ENCODE measurements at regions not wholly inside any gene's neighbourhood (a gene's known extent, or its start where the extent isn't known, plus 50 kb on each side); places are given as distances from the start of the nearest gene placed in this dataset.

DNA sequence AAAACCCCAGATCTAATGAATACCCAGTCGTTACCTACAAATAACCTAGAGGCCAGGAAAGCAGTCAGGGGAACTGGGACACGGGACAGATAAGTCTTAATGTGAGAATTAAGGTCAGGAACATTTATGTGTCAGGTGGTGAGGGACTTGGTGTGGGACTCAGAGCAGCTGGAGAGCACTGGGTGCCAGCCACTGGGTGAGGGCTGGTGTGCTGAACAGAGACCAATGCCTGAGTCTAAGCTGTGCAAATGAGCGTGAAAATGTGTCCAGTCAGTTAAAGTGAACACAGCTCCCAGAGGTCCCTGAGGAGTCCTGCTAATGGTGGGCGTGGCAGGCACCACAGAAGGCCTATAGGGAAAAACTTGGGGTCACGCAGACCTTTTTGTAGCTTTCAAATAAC is 225.9 kb downstream of the C1D start:
- Histone ChIP-seq H3K9ac (ENCODE audit: low read depth in 1 of 2, low read length in 2 of 2) (no peak overlapping the region), H3K27ac (ENCODE audit: low read depth in 2 of 2, low read length in 2 of 2) (no peak overlapping the region)

DNA sequence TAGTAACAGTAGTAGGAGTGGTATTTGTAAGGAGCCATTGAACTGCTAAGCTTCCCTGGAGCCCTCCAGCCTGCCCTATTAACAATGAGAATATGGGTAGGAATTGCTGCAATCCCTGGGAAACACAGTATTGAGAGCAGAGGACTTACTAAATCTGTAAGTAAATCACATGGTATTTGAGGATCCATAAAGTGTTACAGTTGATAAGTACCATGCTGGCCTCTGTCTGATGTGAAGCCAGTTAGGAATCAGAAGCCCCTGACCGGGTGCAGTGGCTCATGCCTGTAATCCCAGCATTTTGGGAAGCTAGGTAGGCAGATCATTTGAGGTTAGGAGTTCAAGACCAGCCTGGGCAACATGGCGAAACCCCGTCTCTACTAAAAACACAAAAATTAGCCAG is 224.6 kb downstream of the C1D start:
- H3K4me1 ChIP-seq (ENCODE audit: control insufficient read depth in 2 of 2, insufficient read depth in 2 of 2, low read length in 2 of 2), result no peaks in the 10 kb centered on the region
- H3K27ac ChIP-seq (ENCODE audit: low read depth in 2 of 2, low read length in 2 of 2), result no peak overlapping the region
- no peak overlapping the region for H3K4me3 ChIP-seq (ENCODE audit: low read length in 2 of 2)
- no peaks in the 10 kb centered on the region for H3K9me3 ChIP-seq (ENCODE audit: control insufficient read depth in 2 of 2, low read length in 2 of 2)
- no peak overlapping the region for H3K9ac ChIP-seq (ENCODE audit: low read depth in 1 of 2, low read length in 2 of 2)
- H3K27me3 ChIP-seq (ENCODE audit: control insufficient read depth in 2 of 2, insufficient read depth in 2 of 2, low read length in 2 of 2), result no peaks in the 10 kb centered on the region
- no peaks in the 10 kb centered on the region for H3K36me3 ChIP-seq (ENCODE audit: control insufficient read depth in 2 of 2, insufficient read depth in 2 of 2, low read length in 2 of 2)

More for the DNA sequence above, 225.9 kb downstream of the C1D start:
- Histone ChIP-seq H3K27me3 (ENCODE audit: control insufficient read depth in 2 of 2, insufficient read depth in 2 of 2, low read length in 2 of 2) (no peaks in the 10 kb centered on the region), H3K4me3 (ENCODE audit: low read length in 2 of 2) (no peak overlapping the region), H3K4me1 (ENCODE audit: control insufficient read depth in 2 of 2, insufficient read depth in 2 of 2, low read length in 2 of 2) (no peaks in the 10 kb centered on the region), H3K9me3 (ENCODE audit: control insufficient read depth in 2 of 2, low read length in 2 of 2) (no peaks in the 10 kb centered on the region), H3K36me3 (ENCODE audit: control insufficient read depth in 2 of 2, insufficient read depth in 2 of 2, low read length in 2 of 2) (no peaks in the 10 kb centered on the region)

DNA sequence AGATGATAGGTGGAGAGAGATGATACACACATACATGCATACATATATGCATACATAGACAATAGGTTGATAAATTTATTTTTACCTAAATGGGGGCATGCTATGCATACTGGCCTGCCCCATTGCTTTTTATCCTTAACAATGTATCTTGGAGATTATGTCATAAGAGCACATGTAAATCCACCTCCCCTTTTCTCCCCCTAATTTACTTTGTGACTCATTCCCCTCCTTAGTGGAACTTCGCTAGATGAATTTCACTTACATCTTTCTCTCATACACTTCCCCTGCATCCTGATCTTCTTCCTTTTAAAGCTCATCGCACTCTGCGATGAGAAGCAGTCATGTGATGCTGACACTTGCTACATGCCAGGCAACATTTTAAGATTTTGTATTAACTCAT is 223.6 kb downstream of the C1D start:
- H3K4me3 ChIP-seq (ENCODE audit: low read length in 2 of 2), result no peak overlapping the region
- no peaks in the 10 kb centered on the region for H3K36me3 ChIP-seq (ENCODE audit: control insufficient read depth in 2 of 2, insufficient read depth in 2 of 2, low read length in 2 of 2)
- H3K4me1 ChIP-seq (ENCODE audit: control insufficient read depth in 2 of 2, insufficient read depth in 2 of 2, low read length in 2 of 2), result no peaks in the 10 kb centered on the region
- peaks cover 0 to 1% of the 10 kb centered on the region in 2 donors for H3K27me3 ChIP-seq (ENCODE audit: control insufficient read depth in 2 of 2, insufficient read depth in 2 of 2, low read length in 2 of 2)
- no peaks in the 10 kb centered on the region for H3K9me3 ChIP-seq (ENCODE audit: control insufficient read depth in 2 of 2, low read length in 2 of 2)
- H3K9ac ChIP-seq (ENCODE audit: low read depth in 1 of 2, low read length in 2 of 2), result no peak overlapping the region
- no peak overlapping the region for H3K27ac ChIP-seq (ENCODE audit: low read depth in 2 of 2, low read length in 2 of 2)

DNA sequence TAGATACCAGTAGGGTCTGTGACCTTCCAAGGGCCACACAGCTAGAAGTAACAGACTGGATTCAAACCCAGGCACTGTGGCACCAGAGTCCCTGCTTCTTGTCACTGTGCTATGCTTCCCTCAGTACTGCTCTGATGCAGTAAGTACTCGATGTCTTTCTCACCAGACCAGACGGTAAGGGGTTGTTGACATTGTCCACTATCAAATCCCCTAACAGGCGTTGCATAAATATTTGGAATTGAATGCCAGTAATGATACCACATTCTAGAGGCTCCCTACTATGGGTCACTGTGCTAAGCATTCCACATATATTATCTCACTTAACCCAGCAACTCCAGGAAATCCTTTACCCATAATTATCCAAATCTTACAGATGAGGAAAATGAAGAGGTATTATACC is 223.1 kb downstream of the C1D start:
- Histone ChIP-seq H3K9ac (ENCODE audit: low read depth in 1 of 2, low read length in 2 of 2) (no peak overlapping the region), H3K36me3 (ENCODE audit: control insufficient read depth in 2 of 2, insufficient read depth in 2 of 2, low read length in 2 of 2) (no peaks in the 10 kb centered on the region), H3K4me1 (ENCODE audit: control insufficient read depth in 2 of 2, insufficient read depth in 2 of 2, low read length in 2 of 2) (no peaks in the 10 kb centered on the region), H3K9me3 (ENCODE audit: control insufficient read depth in 2 of 2, low read length in 2 of 2) (no peaks in the 10 kb centered on the region), H3K4me3 (ENCODE audit: low read length in 2 of 2) (no peak overlapping the region), H3K27ac (ENCODE audit: low read depth in 2 of 2, low read length in 2 of 2) (no peak overlapping the region), H3K27me3 (ENCODE audit: control insufficient read depth in 2 of 2, insufficient read depth in 2 of 2, low read length in 2 of 2) (peaks cover 0 to 4% of the 10 kb centered on the region in 2 donors)

GRCh38 chr2:67840460-67841068 is 222.2 kb downstream of the C1D start:
- Histone ChIP-seq H3K36me3 (ENCODE audit: control insufficient read depth in 2 of 2, insufficient read depth in 2 of 2, low read length in 2 of 2) (no peaks in the 10 kb centered on the region), H3K4me3 (ENCODE audit: low read length in 2 of 2) (no peak overlapping the region), H3K27ac (ENCODE audit: low read depth in 2 of 2, low read length in 2 of 2) (no peak overlapping the region), H3K4me1 (ENCODE audit: control insufficient read depth in 2 of 2, insufficient read depth in 2 of 2, low read length in 2 of 2) (no peaks in the 10 kb centered on the region), H3K27me3 (ENCODE audit: control insufficient read depth in 2 of 2, insufficient read depth in 2 of 2, low read length in 2 of 2) (peaks cover 0 to 8% of the 10 kb centered on the region in 2 donors), H3K9me3 (ENCODE audit: control insufficient read depth in 2 of 2, low read length in 2 of 2) (no peaks in the 10 kb centered on the region), H3K9ac (ENCODE audit: low read depth in 1 of 2, low read length in 2 of 2) (no peak overlapping the region)

DNA sequence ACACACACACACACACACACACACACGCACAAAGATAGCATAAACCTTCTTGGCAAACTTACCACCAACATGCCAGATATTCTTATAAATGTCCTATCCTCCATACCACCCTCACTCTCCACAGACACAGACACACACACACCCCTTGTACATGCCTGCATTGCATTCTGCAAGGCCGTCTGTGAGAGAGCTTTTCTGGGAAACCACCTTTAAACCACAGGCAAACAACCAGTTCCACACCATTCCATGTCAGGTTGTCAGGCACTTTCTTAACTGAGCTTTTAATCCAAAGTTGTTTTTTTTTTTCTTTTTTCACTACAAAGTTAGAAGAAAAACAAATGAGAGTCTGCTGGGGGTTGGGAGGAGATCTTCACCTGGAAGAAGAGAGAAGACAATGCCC is 221.1 kb downstream of the C1D start:
- H3K9me3 ChIP-seq (ENCODE audit: control insufficient read depth in 2 of 2, low read length in 2 of 2), result no peaks in the 10 kb centered on the region
- H3K27me3 ChIP-seq (ENCODE audit: control insufficient read depth in 2 of 2, insufficient read depth in 2 of 2, low read length in 2 of 2), result peaks cover 0 to 8% of the 10 kb centered on the region in 2 donors
- H3K4me1 ChIP-seq (ENCODE audit: control insufficient read depth in 2 of 2, insufficient read depth in 2 of 2, low read length in 2 of 2), result no peaks in the 10 kb centered on the region

DNA sequence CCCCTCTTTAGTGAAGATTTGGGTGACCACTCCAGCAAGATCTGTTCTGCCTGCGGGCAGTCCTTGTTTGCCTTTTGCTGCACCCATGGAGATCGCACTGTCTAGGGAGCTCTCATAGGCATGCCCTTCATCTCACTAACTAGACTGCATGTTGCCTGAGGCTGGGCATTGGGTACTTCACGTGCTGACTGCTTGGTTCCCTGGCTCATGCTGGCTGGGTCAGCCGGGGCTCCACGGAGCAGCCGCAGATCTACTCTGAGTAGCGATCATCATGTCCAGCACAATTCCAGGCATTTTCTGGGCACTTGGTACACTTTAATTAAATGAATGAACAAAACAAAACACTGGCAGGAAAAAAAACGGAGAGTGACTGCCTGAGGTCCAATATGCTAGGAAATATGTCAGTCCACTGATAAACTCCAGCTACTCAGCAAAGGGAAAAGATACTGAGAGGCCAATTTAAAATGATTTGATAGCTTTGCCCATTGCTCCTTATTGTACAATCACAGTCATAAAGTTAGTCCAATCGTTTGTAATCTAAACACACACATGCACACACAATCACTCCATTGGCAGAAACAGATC is 220.3 kb downstream of the C1D start:
- peaks cover 0 to 8% of the 10 kb centered on the region in 2 donors for H3K27me3 ChIP-seq (ENCODE audit: control insufficient read depth in 2 of 2, insufficient read depth in 2 of 2, low read length in 2 of 2)
- no peaks in the 10 kb centered on the region for H3K4me1 ChIP-seq (ENCODE audit: control insufficient read depth in 2 of 2, insufficient read depth in 2 of 2, low read length in 2 of 2)
- no peaks in the 10 kb centered on the region for H3K36me3 ChIP-seq (ENCODE audit: control insufficient read depth in 2 of 2, insufficient read depth in 2 of 2, low read length in 2 of 2)
- no peak overlapping the region for H3K4me3 ChIP-seq (ENCODE audit: low read length in 2 of 2)
- no peak overlapping the region for H3K27ac ChIP-seq (ENCODE audit: low read depth in 2 of 2, low read length in 2 of 2)
- H3K9me3 ChIP-seq (ENCODE audit: control insufficient read depth in 2 of 2, low read length in 2 of 2), result no peaks in the 10 kb centered on the region
- H3K9ac ChIP-seq (ENCODE audit: low read depth in 1 of 2, low read length in 2 of 2), result no peak overlapping the region

More for the DNA sequence above, 221.1 kb downstream of the C1D start:
- Histone ChIP-seq H3K4me3 (ENCODE audit: low read length in 2 of 2) (no peak overlapping the region), H3K27ac (ENCODE audit: low read depth in 2 of 2, low read length in 2 of 2) (no peak overlapping the region), H3K9ac (ENCODE audit: low read depth in 1 of 2, low read length in 2 of 2) (no peak overlapping the region), H3K36me3 (ENCODE audit: control insufficient read depth in 2 of 2, insufficient read depth in 2 of 2, low read length in 2 of 2) (no peaks in the 10 kb centered on the region)

DNA sequence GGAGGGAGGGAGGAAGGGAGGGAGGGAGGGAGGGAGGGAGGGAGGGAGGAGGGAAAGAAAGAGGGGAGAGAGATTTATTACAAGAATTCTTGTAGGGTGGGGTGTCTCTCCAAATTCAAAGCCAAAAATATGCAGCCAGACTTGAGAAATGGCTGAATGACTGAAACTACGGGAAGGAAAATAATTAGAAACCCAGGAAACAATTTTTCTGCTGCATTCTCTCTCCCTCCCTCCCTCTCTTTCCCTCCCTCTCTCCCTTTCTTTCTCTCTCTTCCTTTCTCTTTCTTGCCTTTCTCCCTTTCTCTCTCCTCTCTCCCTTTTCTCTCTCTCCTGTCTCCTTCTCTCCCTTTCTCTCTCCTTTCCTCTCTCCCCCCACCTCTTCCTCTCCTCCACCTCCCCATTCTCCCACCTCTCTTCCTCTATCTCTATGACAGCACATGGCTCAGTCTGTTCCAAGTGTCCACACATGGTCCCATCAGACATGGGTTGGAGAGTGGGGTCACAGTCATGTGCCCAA is 218.7 kb downstream of the C1D start:
- Histone ChIP-seq H3K9ac (ENCODE audit: low read depth in 1 of 2, low read length in 2 of 2) (no peak overlapping the region), H3K36me3 (ENCODE audit: control insufficient read depth in 2 of 2, insufficient read depth in 2 of 2, low read length in 2 of 2) (no peaks in the 10 kb centered on the region), H3K9me3 (ENCODE audit: control insufficient read depth in 2 of 2, low read length in 2 of 2) (no peaks in the 10 kb centered on the region), H3K27me3 (ENCODE audit: control insufficient read depth in 2 of 2, insufficient read depth in 2 of 2, low read length in 2 of 2) (peaks cover 0 to 8% of the 10 kb centered on the region in 2 donors), H3K4me3 (ENCODE audit: low read length in 2 of 2) (no peak overlapping the region), H3K4me1 (ENCODE audit: control insufficient read depth in 2 of 2, insufficient read depth in 2 of 2, low read length in 2 of 2) (no peaks in the 10 kb centered on the region), H3K27ac (ENCODE audit: low read depth in 2 of 2, low read length in 2 of 2) (no peak overlapping the region)

GRCh38 chr2:67845621-67846369 is 217.0 kb downstream of the C1D start:
- Histone ChIP-seq H3K36me3 (ENCODE audit: control insufficient read depth in 2 of 2, insufficient read depth in 2 of 2, low read length in 2 of 2) (no peaks in the 10 kb centered on the region), H3K27me3 (ENCODE audit: control insufficient read depth in 2 of 2, insufficient read depth in 2 of 2, low read length in 2 of 2) (peaks cover 0 to 8% of the 10 kb centered on the region in 2 donors), H3K27ac (ENCODE audit: low read depth in 2 of 2, low read length in 2 of 2) (no peak overlapping the region), H3K4me3 (ENCODE audit: low read length in 2 of 2) (peak overlapping the region in 1 of 2 donors; percentile 16), H3K9me3 (ENCODE audit: control insufficient read depth in 2 of 2, low read length in 2 of 2) (no peaks in the 10 kb centered on the region), H3K4me1 (ENCODE audit: control insufficient read depth in 2 of 2, insufficient read depth in 2 of 2, low read length in 2 of 2) (no peaks in the 10 kb centered on the region), H3K9ac (ENCODE audit: low read depth in 1 of 2, low read length in 2 of 2) (peak overlapping the region in 1 of 2 donors; percentile 14)

Measured in mucosa of rectum (tissue), 2 donors.